ENCODE measurements at regions not wholly inside any gene's neighbourhood (a gene's known extent, or its start where the extent isn't known, plus 50 kb on each side); places are given as distances from the start of the nearest gene placed in this dataset.
"Not testable (repeated sequence)": the region's sequence is repeated elsewhere in the genome, so short reads cannot be mapped to it uniquely, and the experiment has no call there.

GRCh38 chr4:163237856-163238255, 71.2 kb upstream of the NAF1 start:
- no peaks in the 10 kb centered on the region for H4K20me1 ChIP-seq (ENCODE audit: insufficient read depth, low read length, poor library complexity, severe bottlenecking)
- H3K4me2 ChIP-seq (ENCODE audit: low read depth, low read length, poor library complexity, severe bottlenecking), result no peak overlapping the region
- H3K9me2 ChIP-seq (replicated peaks; ENCODE audit: low read depth, low read length), result no peaks in the 10 kb centered on the region
- no peaks in the 10 kb centered on the region for H3F3A ChIP-seq (ENCODE audit: low read depth)
- H3K27me3 ChIP-seq (ENCODE audit: insufficient read depth, low read length, poor library complexity, severe bottlenecking), result no peaks in the 10 kb centered on the region
- no peaks in the 10 kb centered on the region for H3K4me1 ChIP-seq (ENCODE audit: insufficient read depth, low read length, poor library complexity, severe bottlenecking)
- no peak overlapping the region for H2AFZ ChIP-seq (ENCODE audit: low read length)
- no peaks in the 10 kb centered on the region for H3K79me2 ChIP-seq (ENCODE audit: insufficient read depth, low read length)
- no peaks in the 10 kb centered on the region for H3K36me3 ChIP-seq (ENCODE audit: insufficient read depth, low read length)
- TF ChIP-seq CTCF (conservative IDR thresholded peaks at IDR 0.05; ENCODE audit: low read length) (no peak), EZH2phosphoT487 (IDR thresholded peaks at IDR 0.05; ENCODE audit: borderline replicate concordance) (no peak)
- H3K9ac ChIP-seq (ENCODE audit: low read depth, low read length, poor library complexity, severe bottlenecking), result no peak overlapping the region
- H3K9me3 ChIP-seq (ENCODE audit: insufficient read depth, low read depth, low read length), result 0 out of 2 replicates have a peak, but pooled peaks cover 3% of the 10 kb centered on the region
- H3K4me3 ChIP-seq (ENCODE audit: low read length, poor library complexity, severe bottlenecking), result no peak overlapping the region

GRCh38 chr4:163236389-163236788, 69.7 kb upstream of the NAF1 start:
- not testable (repeated sequence) for H3K4me1 ChIP-seq (ENCODE audit: insufficient read depth, low read length, poor library complexity, severe bottlenecking); H4K20me1 ChIP-seq (ENCODE audit: insufficient read depth, low read length, poor library complexity, severe bottlenecking); H3K9me2 ChIP-seq (replicated peaks; ENCODE audit: low read depth, low read length); H3K9ac ChIP-seq (ENCODE audit: low read depth, low read length, poor library complexity, severe bottlenecking); H3K9me3 ChIP-seq (ENCODE audit: insufficient read depth, low read depth, low read length); H3K36me3 ChIP-seq (ENCODE audit: insufficient read depth, low read length); H3K79me2 ChIP-seq (ENCODE audit: insufficient read depth, low read length); H3K4me2 ChIP-seq (ENCODE audit: low read depth, low read length, poor library complexity, severe bottlenecking); H3K4me3 ChIP-seq (ENCODE audit: low read length, poor library complexity, severe bottlenecking); H3K27me3 ChIP-seq (ENCODE audit: insufficient read depth, low read length, poor library complexity, severe bottlenecking); H3F3A ChIP-seq (ENCODE audit: low read depth); H2AFZ ChIP-seq (ENCODE audit: low read length)

GRCh38 chr4:163233321-163233720, 66.6 kb upstream of the NAF1 start:
- Histone ChIP-seq H3K79me2 (ENCODE audit: insufficient read depth, low read length) (no peaks in the 10 kb centered on the region), H3K27me3 (ENCODE audit: insufficient read depth, low read length, poor library complexity, severe bottlenecking) (no peaks in the 10 kb centered on the region), H3K4me1 (ENCODE audit: insufficient read depth, low read length, poor library complexity, severe bottlenecking) (no peaks in the 10 kb centered on the region), H3K4me2 (ENCODE audit: low read depth, low read length, poor library complexity, severe bottlenecking) (no peak overlapping the region), H3K4me3 (ENCODE audit: low read length, poor library complexity, severe bottlenecking) (no peak overlapping the region), H3K9me2 (replicated peaks; ENCODE audit: low read depth, low read length) (no peaks in the 10 kb centered on the region), H4K20me1 (ENCODE audit: insufficient read depth, low read length, poor library complexity, severe bottlenecking) (no peaks in the 10 kb centered on the region), H2AFZ (ENCODE audit: low read length) (no peak overlapping the region), H3K9me3 (ENCODE audit: insufficient read depth, low read depth, low read length) (0 out of 2 replicates have a peak, but pooled peaks cover 3% of the 10 kb centered on the region), H3K36me3 (ENCODE audit: insufficient read depth, low read length) (no peaks in the 10 kb centered on the region), H3F3A (ENCODE audit: low read depth) (no peaks in the 10 kb centered on the region), H3K9ac (ENCODE audit: low read depth, low read length, poor library complexity, severe bottlenecking) (no peak overlapping the region)
- TF ChIP-seq CTCF (conservative IDR thresholded peaks at IDR 0.05; ENCODE audit: low read length), result no peak
- no peak for TF ChIP-seq EZH2phosphoT487 (IDR thresholded peaks at IDR 0.05; ENCODE audit: borderline replicate concordance)

GRCh38 chr4:163228648-163229047, 62.0 kb upstream of the NAF1 start:
- no peaks in the 10 kb centered on the region for H3K36me3 ChIP-seq (ENCODE audit: insufficient read depth, low read length)
- no peak overlapping the region for H3K9ac ChIP-seq (ENCODE audit: low read depth, low read length, poor library complexity, severe bottlenecking)
- H3K4me1 ChIP-seq (ENCODE audit: insufficient read depth, low read length, poor library complexity, severe bottlenecking), result no peaks in the 10 kb centered on the region
- H3K4me2 ChIP-seq (ENCODE audit: low read depth, low read length, poor library complexity, severe bottlenecking), result no peak overlapping the region
- TF ChIP-seq CTCF (conservative IDR thresholded peaks at IDR 0.05; ENCODE audit: low read length) (no peak), EZH2phosphoT487 (IDR thresholded peaks at IDR 0.05; ENCODE audit: borderline replicate concordance) (no peak)
- no peak overlapping the region for H2AFZ ChIP-seq (ENCODE audit: low read length)
- no peaks in the 10 kb centered on the region for H3K79me2 ChIP-seq (ENCODE audit: insufficient read depth, low read length)
- H3F3A ChIP-seq (ENCODE audit: low read depth), result no peaks in the 10 kb centered on the region
- H3K9me3 ChIP-seq (ENCODE audit: insufficient read depth, low read depth, low read length), result no peaks in the 10 kb centered on the region
- no peak overlapping the region for H3K4me3 ChIP-seq (ENCODE audit: low read length, poor library complexity, severe bottlenecking)
- H3K27me3 ChIP-seq (ENCODE audit: insufficient read depth, low read length, poor library complexity, severe bottlenecking), result no peaks in the 10 kb centered on the region
- no peaks in the 10 kb centered on the region for H3K9me2 ChIP-seq (replicated peaks; ENCODE audit: low read depth, low read length)
- no peaks in the 10 kb centered on the region for H4K20me1 ChIP-seq (ENCODE audit: insufficient read depth, low read length, poor library complexity, severe bottlenecking)

All from Loucy (cell line).